ENCODE measurements at regions not wholly inside any gene's neighbourhood (a gene's known extent, or its start where the extent isn't known, plus 50 kb on each side); places are given as distances from the start of the nearest gene placed in this dataset.

DNA sequence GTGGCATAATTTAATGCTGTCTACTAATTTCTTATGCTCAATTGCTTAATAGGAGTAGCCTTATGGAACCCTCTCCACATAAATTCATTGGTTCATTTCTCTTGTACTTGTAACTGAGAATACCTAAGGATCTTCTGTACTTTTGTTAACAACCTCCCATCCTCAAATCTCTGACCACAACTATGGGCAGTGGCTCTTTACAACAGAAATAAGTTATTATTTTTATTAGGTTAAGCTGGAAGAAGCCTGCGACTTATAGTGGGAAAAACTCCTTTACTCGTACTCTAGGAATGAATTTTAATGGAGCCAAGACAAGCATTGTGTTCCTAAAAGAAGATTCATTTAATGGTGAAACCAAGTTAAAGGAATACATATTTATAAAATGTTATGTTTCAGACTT, 337.1 kb upstream of the CTSO start:
- TF ChIP-seq, protein P1, sequence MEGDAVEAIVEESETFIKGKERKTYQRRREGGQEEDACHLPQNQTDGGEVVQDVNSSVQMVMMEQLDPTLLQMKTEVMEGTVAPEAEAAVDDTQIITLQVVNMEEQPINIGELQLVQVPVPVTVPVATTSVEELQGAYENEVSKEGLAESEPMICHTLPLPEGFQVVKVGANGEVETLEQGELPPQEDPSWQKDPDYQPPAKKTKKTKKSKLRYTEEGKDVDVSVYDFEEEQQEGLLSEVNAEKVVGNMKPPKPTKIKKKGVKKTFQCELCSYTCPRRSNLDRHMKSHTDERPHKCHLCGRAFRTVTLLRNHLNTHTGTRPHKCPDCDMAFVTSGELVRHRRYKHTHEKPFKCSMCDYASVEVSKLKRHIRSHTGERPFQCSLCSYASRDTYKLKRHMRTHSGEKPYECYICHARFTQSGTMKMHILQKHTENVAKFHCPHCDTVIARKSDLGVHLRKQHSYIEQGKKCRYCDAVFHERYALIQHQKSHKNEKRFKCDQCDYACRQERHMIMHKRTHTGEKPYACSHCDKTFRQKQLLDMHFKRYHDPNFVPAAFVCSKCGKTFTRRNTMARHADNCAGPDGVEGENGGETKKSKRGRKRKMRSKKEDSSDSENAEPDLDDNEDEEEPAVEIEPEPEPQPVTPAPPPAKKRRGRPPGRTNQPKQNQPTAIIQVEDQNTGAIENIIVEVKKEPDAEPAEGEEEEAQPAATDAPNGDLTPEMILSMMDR (IDR thresholded peaks at IDR 0.05 in 8 of 11, conservative IDR thresholded peaks at IDR 0.05 in 3 of 11), result no peak
- no peak for TF ChIP-seq POLR2A (IDR thresholded peaks at IDR 0.05)

Data from spleen (tissue), 7 donors.